ENCODE measurements at regions not wholly inside any gene's neighbourhood (a gene's known extent, or its start where the extent isn't known, plus 50 kb on each side); places are given as distances from the start of the nearest gene placed in this dataset.

- no peaks in the 10 kb centered on the region for H3K36me3 Mint-ChIP-seq (ENCODE audit: insufficient read depth)
- no peak for DNase-seq (ENCODE audit: low spot score, unreplicated experiment)
- TF ChIP-seq CTCF (IDR thresholded peaks at IDR 0.05; ENCODE audit: unreplicated experiment) = no peak
- no peak overlapping the region for H3K4me3 Mint-ChIP-seq (ENCODE audit: low read depth)
- no peaks in the 10 kb centered on the region for H3K4me1 Mint-ChIP-seq (ENCODE audit: low read depth)
- no peaks in the 10 kb centered on the region for H3K27me3 Mint-ChIP-seq
- H3K9me3 Mint-ChIP-seq (ENCODE audit: low read depth) = peaks cover 9% of the 10 kb centered on the region
- H3K27ac Mint-ChIP-seq = no peak overlapping the region
These were observed 130.2 kb downstream of the TMA16 start for GRCh38 chr4:163624727-163625126.

GRCh38 chr4:163631288-163631687 is 136.8 kb downstream of the TMA16 start:
- H3K4me3 Mint-ChIP-seq (ENCODE audit: low read depth) = no peak overlapping the region
- no peak overlapping the region for H3K27ac Mint-ChIP-seq
- no peaks in the 10 kb centered on the region for H3K4me1 Mint-ChIP-seq (ENCODE audit: low read depth)
- peaks cover 18% of the 10 kb centered on the region for H3K9me3 Mint-ChIP-seq (ENCODE audit: low read depth)
- peaks cover 1% of the 10 kb centered on the region for H3K36me3 Mint-ChIP-seq (ENCODE audit: insufficient read depth)
- DNase-seq (ENCODE audit: low spot score, unreplicated experiment) = no peak
- TF ChIP-seq CTCF (IDR thresholded peaks at IDR 0.05; ENCODE audit: unreplicated experiment) = no peak
- H3K27me3 Mint-ChIP-seq = no peaks in the 10 kb centered on the region

- H3K4me1 Mint-ChIP-seq (ENCODE audit: low read depth) = peaks cover 2% of the 10 kb centered on the region
- H3K4me3 Mint-ChIP-seq (ENCODE audit: low read depth) = no peak overlapping the region
- no peak for TF ChIP-seq CTCF (IDR thresholded peaks at IDR 0.05; ENCODE audit: unreplicated experiment)
- no peaks in the 10 kb centered on the region for H3K27me3 Mint-ChIP-seq
- H3K27ac Mint-ChIP-seq = no peak overlapping the region
- DNase-seq (ENCODE audit: low spot score, unreplicated experiment) = no peak
- no peaks in the 10 kb centered on the region for H3K36me3 Mint-ChIP-seq (ENCODE audit: insufficient read depth)
- H3K9me3 Mint-ChIP-seq (ENCODE audit: low read depth) = no peaks in the 10 kb centered on the region
These were observed 144.4 kb downstream of the TMA16 start for GRCh38 chr4:163638909-163639308.

GRCh38 chr4:163649557-163650091 is 155.1 kb downstream of the TMA16 start:
- Mint-ChIP-seq H3K9me3 (ENCODE audit: low read depth) (peaks cover 30% of the 10 kb centered on the region), H3K27me3 (no peaks in the 10 kb centered on the region), H3K4me3 (ENCODE audit: low read depth) (no peak overlapping the region), H3K36me3 (ENCODE audit: insufficient read depth) (peaks cover 2% of the 10 kb centered on the region), H3K27ac (peak overlapping the region; percentile 56), H3K4me1 (ENCODE audit: low read depth) (peaks cover 7% of the 10 kb centered on the region)
- no peak for DNase-seq (ENCODE audit: low spot score, unreplicated experiment)
- TF ChIP-seq CTCF (IDR thresholded peaks at IDR 0.05; ENCODE audit: unreplicated experiment) = no peak

GRCh38 chr4:163651761-163652160 is 157.3 kb downstream of the TMA16 start:
- peaks cover 23% of the 10 kb centered on the region for H3K9me3 Mint-ChIP-seq (ENCODE audit: low read depth)
- no peaks in the 10 kb centered on the region for H3K36me3 Mint-ChIP-seq (ENCODE audit: insufficient read depth)
- H3K27ac Mint-ChIP-seq = no peak overlapping the region
- H3K4me1 Mint-ChIP-seq (ENCODE audit: low read depth) = peaks cover 7% of the 10 kb centered on the region
- no peak overlapping the region for H3K4me3 Mint-ChIP-seq (ENCODE audit: low read depth)
- no peaks in the 10 kb centered on the region for H3K27me3 Mint-ChIP-seq
- DNase-seq (ENCODE audit: low spot score, unreplicated experiment) = no peak
- TF ChIP-seq CTCF (IDR thresholded peaks at IDR 0.05; ENCODE audit: unreplicated experiment) = no peak
